ENCODE measurements at regions not wholly inside any gene's neighbourhood (a gene's known extent, or its start where the extent isn't known, plus 50 kb on each side); places are given as distances from the start of the nearest gene placed in this dataset.

DNA sequence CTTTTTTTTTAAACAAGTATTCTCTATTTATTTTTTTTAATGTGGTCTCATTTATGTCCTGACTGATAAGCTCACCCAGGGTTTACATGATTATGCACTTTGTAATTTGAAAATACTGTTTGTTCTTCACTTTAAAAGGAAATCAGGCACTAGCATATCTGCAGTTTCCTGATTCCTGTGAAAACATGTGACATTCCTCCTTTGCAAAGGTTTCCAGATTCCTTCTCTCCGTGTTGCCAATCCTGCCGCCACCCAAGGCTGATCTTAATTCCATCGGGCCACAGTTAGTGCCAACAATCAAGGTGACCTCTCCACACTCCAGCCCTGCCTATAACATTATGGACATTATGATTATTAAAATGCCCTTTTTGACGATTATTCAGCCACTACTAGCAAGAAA, 225.4 kb downstream of the PCDH7 start:
- TF ChIP-seq POLR2A (IDR thresholded peaks at IDR 0.05; ENCODE audit: low read length) (no peak), GATA1 (IDR thresholded peaks at IDR 0.05; ENCODE audit: low read depth, low read length) (no peak)
- no peak for DNase-seq

DNA sequence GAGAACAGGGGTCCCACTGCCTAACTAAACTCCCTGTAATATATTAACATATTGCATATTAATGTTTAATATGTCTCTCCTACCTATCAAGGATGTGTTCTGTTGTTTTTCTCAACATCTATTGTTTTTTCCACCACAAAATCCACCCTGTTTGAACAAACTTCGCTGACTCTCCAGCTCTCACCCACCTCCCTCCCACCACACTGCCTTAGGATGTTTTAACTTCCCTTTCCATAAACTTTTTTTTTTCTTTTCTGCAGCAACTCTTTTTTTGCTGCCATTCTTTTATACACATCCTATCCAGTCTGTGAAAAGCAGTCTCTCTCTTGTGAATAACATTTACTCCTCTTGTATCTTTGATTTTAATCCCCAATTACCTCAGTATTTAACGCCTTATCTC, 226.1 kb downstream of the PCDH7 start:
- TF ChIP-seq GATA1 (IDR thresholded peaks at IDR 0.05; ENCODE audit: low read depth, low read length) (no peak), POLR2A (IDR thresholded peaks at IDR 0.05; ENCODE audit: low read length) (no peak)
- DNase-seq, result no peak

DNA sequence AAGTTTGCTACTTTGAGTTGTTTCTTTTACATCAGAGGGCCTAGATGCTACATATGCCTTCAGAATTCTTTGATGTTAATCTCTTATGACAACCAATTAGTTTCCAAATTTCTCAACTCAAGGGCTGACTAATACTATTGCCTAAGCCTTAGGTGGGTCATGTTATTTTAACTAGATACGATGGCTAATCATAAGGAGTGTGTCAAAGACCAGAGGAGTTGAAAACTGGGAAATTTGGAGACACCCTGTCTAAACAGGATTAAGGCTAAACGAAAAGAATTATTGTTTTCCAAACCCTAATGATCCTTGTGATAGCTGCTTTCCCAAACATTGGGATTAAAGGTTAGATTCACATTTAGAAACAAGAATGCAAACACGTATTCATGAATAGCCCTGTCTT, 228.5 kb downstream of the PCDH7 start:
- TF ChIP-seq POLR2A (IDR thresholded peaks at IDR 0.05; ENCODE audit: low read length) (no peak), GATA1 (IDR thresholded peaks at IDR 0.05; ENCODE audit: low read depth, low read length) (no peak)
- DNase-seq, result no peak

DNA sequence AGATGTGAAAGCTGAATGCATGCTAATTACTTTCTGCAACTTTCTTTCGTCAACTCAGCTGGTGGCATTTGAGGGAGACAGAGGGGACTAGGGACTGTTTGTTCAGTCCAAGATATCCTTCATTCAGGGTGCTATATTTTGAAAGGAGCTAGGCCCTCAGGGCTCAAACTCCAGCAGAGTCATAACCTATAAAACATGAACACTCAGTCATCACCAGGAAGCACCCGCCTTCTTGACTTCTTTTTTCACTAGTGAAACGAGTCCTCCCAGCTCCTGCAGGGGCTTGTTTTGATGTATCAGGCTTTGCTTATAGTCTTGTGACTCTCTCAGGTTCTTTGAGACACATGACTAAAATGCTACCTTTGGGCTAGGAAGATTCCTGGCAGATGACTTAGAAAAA, 230.6 kb downstream of the PCDH7 start:
- no peak for DNase-seq
- TF ChIP-seq POLR2A (IDR thresholded peaks at IDR 0.05; ENCODE audit: low read length), result no peak
- TF ChIP-seq GATA1 (IDR thresholded peaks at IDR 0.05; ENCODE audit: low read depth, low read length), result no peak

DNA sequence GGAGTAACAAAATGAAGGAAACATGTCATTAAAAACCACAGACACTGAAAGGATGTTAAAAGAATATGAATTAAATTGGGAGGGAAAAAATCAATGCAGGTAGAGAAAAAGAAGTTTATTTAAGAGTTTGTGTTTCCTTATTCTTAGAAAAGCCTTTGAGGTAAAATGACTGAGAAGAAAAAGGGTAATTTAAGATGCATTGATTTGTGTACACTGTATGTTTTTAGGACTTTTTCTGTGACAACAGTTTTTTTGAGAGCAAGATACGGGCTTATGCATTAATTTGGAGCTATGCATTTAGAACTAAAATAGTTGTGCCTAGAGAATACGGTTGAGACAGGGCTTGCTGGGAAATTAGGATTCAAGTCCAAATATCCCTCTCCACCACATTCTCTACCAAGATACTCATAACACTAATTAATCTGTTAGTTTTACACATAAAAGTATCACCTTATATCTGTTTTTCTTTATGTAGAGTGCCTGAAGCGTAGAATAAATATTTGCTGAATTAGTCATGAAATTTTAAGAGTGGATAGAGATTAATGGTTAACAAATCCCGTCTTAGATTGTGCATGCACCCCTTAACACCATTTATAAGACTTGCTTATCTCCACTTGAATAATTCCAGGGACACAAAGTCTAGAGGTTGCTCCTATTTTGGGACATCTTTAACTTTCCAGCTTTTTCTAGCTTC, 232.5 kb downstream of the PCDH7 start:
- no peak for DNase-seq

DNA sequence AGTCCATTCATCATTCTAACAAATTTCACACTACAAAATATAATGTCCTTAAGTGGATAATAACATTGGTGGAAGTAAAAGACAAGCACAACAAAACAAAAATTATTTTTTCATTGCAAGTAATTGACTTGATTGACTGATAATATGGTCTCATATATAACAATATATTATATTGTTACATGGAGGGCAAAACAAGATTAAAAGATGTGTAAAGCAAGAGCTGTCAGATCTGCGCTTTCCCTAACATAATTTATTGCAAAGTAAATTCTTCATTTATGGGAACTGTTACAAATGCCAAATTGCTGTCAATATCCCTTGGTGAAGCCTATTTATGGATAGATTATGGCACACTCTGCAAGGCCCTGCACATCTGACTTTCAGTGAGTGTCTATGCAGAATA, 233.6 kb downstream of the PCDH7 start:
- no peak for DNase-seq
- TF ChIP-seq GATA1 (IDR thresholded peaks at IDR 0.05; ENCODE audit: low read depth, low read length) (no peak), POLR2A (IDR thresholded peaks at IDR 0.05; ENCODE audit: low read length) (no peak)

More for the DNA sequence above, 232.5 kb downstream of the PCDH7 start:
- TF ChIP-seq GATA1 (IDR thresholded peaks at IDR 0.05; ENCODE audit: low read depth, low read length) (no peak), POLR2A (IDR thresholded peaks at IDR 0.05; ENCODE audit: low read length) (no peak)

DNA sequence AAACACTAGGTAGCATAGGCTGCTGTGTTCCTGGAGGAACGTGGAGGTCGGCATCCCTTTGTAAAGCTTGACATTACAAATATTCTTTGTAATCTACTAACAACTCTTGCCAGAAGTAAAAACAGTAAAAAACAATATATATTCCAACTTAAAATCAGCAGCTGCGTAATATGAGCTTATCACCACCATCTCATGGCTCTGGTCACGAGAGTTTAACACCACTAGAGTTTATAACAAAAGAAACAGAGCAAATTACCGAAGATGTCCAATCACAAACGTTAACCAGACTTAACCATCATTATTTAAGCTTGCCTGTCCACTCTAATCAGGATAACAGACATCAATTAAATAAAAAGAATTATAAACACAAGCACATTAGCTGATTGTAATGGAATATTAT, 236.7 kb downstream of the PCDH7 start:
- no peak for DNase-seq
- TF ChIP-seq POLR2A (IDR thresholded peaks at IDR 0.05; ENCODE audit: low read length) (no peak), GATA1 (IDR thresholded peaks at IDR 0.05; ENCODE audit: low read depth, low read length) (no peak)

DNA sequence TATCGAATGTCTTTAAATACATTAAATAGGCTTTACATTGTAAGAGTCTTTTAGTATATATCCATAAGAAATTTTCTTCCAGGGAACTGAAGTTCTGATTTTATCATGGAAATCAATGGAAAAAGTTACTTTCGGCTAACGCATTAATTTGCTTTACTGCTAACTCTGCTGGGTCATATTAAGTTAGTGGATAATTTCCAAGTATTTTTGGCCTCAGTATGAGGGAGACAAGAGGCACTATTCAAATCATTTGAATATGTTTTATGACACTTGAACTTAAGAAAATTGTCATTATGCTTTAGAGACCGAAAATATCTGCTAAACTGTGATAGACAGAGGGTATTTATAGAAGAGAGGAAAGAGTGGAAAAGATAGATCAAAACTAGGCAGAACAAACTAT, 237.5 kb downstream of the PCDH7 start:
- no peak for DNase-seq
- TF ChIP-seq POLR2A (IDR thresholded peaks at IDR 0.05; ENCODE audit: low read length), result no peak
- TF ChIP-seq GATA1 (IDR thresholded peaks at IDR 0.05; ENCODE audit: low read depth, low read length), result no peak

DNA sequence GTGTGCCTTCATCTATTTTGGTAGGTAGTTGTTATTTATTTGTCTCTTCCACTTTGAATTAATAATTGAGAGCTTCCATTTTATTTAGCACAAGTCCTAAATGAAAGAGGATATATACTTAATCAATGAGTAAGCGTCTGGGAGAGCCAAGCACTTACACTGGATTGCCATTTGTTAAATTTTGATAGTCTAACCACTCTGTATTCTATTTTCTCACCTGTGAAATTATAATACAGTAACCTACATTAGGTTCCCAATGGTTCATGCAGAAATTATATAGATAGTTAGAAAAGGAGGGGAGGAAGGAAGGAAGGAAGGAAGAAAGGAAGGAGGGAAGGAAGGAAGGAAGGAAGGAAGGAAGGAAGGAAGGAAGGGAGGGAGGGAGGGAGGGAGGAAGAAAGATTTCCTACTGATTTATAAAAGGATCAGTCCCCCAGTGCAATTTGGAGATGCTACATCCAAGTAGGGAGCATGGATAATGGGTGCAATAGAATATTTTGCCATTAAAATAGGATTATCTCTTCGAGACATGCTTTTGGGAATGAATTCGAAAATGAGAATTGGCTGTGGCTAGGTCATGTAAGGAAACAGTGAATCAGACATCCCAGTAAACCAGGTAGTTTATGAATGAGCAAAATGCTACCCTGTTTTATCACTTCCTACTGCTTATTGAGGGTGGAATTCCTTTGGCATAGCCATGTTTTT, 239.8 kb downstream of the PCDH7 start:
- TF ChIP-seq POLR2A (IDR thresholded peaks at IDR 0.05; ENCODE audit: low read length), result no peak
- no peak for DNase-seq

DNA sequence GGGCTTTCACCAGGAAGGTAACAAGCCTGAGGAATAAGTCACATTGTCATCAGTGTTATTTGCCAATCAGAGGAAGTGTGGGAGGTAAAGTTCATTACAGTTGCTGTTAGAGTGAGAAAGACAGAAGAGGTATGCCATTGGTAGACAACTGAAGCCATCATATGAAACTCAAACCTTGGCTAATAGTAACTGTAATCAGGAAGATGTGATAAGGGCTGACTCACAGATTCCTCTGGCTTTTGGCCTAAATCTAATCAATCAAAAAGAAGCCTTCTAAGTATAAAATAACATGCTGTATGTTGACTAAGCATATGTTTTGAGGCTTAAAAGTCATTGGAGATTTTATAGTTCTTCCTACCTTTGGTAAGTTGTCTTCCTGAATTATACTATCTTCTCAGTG, 242.8 kb downstream of the PCDH7 start:
- TF ChIP-seq POLR2A (IDR thresholded peaks at IDR 0.05; ENCODE audit: low read length), result no peak
- no peak for TF ChIP-seq GATA1 (IDR thresholded peaks at IDR 0.05; ENCODE audit: low read depth, low read length)
- DNase-seq, result no peak

DNA sequence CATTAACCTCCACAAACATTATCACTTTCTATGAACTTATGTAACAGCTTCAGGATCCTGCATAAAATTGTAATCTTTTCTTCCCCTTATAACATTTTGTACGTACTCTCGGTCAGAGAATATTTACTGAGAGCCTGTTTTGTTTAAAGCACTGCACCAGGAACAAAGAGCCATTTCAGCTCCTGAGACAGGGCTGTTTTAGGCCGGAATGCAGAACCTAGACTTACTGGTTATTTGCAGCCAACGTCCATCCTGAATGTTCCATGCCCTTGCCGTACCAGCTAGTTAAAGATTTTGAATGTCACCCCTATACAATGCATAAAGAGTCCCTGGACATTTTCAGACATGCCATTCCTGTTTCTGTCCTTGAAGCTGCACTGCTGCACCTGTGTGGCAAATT, 248.8 kb downstream of the PCDH7 start:
- TF ChIP-seq GATA1 (IDR thresholded peaks at IDR 0.05; ENCODE audit: low read depth, low read length) (no peak), POLR2A (IDR thresholded peaks at IDR 0.05; ENCODE audit: low read length) (no peak)
- DNase-seq, result no peak

DNA sequence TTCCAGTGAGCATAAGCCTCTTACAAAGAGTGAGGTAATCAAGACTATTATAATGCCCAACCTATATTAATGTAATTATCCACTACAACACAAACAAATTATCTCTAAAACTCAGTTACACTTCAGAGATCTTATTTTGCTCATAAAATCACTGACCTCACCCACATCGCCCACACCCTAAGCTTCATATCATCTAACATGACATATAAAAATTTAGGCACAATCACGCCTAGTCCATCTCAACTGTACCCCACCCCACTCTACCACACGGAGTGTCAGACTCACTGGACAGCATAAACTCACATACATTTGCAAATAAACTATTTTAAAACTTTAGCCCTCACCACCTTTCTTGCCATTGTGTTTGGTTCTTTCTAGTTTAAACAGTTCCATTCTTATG, 252.4 kb downstream of the PCDH7 start:
- TF ChIP-seq GATA1 (IDR thresholded peaks at IDR 0.05; ENCODE audit: low read depth, low read length) (no peak), POLR2A (IDR thresholded peaks at IDR 0.05; ENCODE audit: low read length) (no peak)
- DNase-seq, result no peak

DNA sequence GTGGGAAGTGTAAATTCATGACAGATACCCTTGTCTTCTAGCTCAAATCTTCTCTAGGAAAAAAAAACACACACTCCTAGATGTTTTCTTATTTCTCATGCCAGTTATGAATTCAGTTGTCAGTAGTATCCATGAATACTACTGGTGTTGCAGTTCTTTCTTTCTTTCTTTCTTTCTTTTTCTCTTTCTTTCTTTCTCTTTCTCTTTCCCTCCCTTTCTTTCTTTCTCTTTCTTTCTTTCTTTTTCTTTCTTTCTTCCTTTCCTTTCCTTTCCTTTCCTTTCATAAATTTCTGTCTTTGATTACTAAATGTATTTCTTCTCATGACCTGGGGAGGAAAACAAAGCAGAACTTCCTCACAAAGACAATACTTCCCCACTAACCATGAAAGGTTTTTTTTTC, 253.8 kb downstream of the PCDH7 start:
- TF ChIP-seq POLR2A (IDR thresholded peaks at IDR 0.05; ENCODE audit: low read length) (no peak), GATA1 (IDR thresholded peaks at IDR 0.05; ENCODE audit: low read depth, low read length) (no peak)
- DNase-seq, result no peak

DNA sequence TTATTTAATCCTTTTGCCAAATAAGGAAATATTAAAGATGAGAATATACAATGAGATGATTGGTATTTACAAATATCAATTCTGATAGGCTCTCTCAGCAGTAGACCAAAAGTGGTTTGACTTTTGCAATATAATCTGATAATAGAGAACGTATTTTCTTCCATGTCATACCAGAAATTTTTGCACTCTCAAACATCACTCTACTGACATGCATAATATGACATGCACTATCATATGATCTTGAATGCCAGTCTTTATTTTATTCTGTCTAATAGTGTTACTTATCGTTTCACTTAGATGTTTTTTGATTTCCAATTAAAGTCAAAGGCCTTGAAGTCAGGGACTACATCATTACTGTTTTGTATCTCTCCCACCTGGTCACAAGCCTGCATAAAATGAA, 259.2 kb downstream of the PCDH7 start:
- TF ChIP-seq POLR2A (IDR thresholded peaks at IDR 0.05; ENCODE audit: low read length), result no peak
- no peak for TF ChIP-seq GATA1 (IDR thresholded peaks at IDR 0.05; ENCODE audit: low read depth, low read length)
- DNase-seq, result no peak

DNA sequence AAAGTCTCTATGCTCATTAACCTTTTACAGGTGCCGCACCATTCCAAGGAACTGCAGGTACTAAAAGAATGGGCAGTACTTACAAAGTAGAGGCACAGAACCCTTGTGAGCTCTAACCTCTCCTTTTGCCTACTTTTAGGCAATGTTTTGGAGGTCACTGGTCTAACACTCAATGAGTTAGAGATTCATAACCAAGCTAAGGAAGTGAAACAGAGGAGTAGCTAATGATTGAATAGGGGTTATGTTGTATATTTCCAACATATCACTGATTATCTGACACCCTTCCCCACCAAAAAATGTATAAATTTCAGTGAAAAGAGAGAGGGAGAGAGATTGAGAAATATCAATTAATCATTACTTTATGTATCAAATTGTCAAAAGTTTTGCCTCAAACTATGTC, 269.3 kb downstream of the PCDH7 start:
- TF ChIP-seq GATA1 (IDR thresholded peaks at IDR 0.05; ENCODE audit: low read depth, low read length), result no peak
- no peak for TF ChIP-seq POLR2A (IDR thresholded peaks at IDR 0.05; ENCODE audit: low read length)
- DNase-seq, result no peak
